ENCODE measurements at regions not wholly inside any gene's neighbourhood (a gene's known extent, or its start where the extent isn't known, plus 50 kb on each side); places are given as distances from the start of the nearest gene placed in this dataset.
"Not testable (repeated sequence)": the region's sequence is repeated elsewhere in the genome, so short reads cannot be mapped to it uniquely, and the experiment has no call there.

GRCh38 chr20:48524582-48524981 lies 303.2 kb downstream of the PREX1 start:
- no peak for TF ChIP-seq CTCF (IDR thresholded peaks at IDR 0.05; ENCODE audit: borderline replicate concordance)
- H3K9me3 ChIP-seq (replicated peaks) = no peaks in the 10 kb centered on the region
- no peaks in the 10 kb centered on the region for H3K4me1 ChIP-seq
- H3K36me3 ChIP-seq = no peaks in the 10 kb centered on the region
- H3K4me3 ChIP-seq = no peak overlapping the region
- H3K27me3 ChIP-seq (ENCODE audit: low read depth) = peaks cover 41% of the 10 kb centered on the region
- no peak for DNase-seq
- intact Hi-C loops (cut with micrococcal nuclease) = no loop called here
- no peak overlapping the region for H3K27ac ChIP-seq (replicated peaks)

- Histone ChIP-seq H3K36me3 (no peaks in the 10 kb centered on the region), H3K9me3 (replicated peaks) (no peaks in the 10 kb centered on the region), H3K27me3 (ENCODE audit: low read depth) (peaks cover 39% of the 10 kb centered on the region), H3K27ac (replicated peaks) (no peak overlapping the region), H3K4me1 (no peaks in the 10 kb centered on the region), H3K4me3 (no peak overlapping the region)
- no peak for DNase-seq
- TF ChIP-seq CTCF (IDR thresholded peaks at IDR 0.05; ENCODE audit: borderline replicate concordance) = no peak
- intact Hi-C loops (cut with micrococcal nuclease) = no loop called here
Observed at GRCh38 chr20:48523191-48523995, 304.4 kb downstream of the PREX1 start.

- Histone ChIP-seq H3K9me3 (replicated peaks) (no peaks in the 10 kb centered on the region), H3K27me3 (ENCODE audit: low read depth) (peaks cover 16% of the 10 kb centered on the region), H3K4me3 (no peak overlapping the region), H3K36me3 (no peaks in the 10 kb centered on the region), H3K4me1 (no peaks in the 10 kb centered on the region), H3K27ac (replicated peaks) (no peak overlapping the region)
- no peak for DNase-seq
- TF ChIP-seq CTCF (IDR thresholded peaks at IDR 0.05; ENCODE audit: borderline replicate concordance) = no peak
- intact Hi-C loops (cut with micrococcal nuclease) = no loop called here
Observed at GRCh38 chr20:48521121-48521520, 306.7 kb downstream of the PREX1 start.

GRCh38 chr20:48516196-48516595 lies 311.6 kb downstream of the PREX1 start:
- H3K27me3 ChIP-seq (ENCODE audit: low read depth); H3K27ac ChIP-seq (replicated peaks); H3K36me3 ChIP-seq; H3K4me1 ChIP-seq; H3K4me3 ChIP-seq; H3K9me3 ChIP-seq (replicated peaks); DNase-seq; intact Hi-C loops (cut with micrococcal nuclease): not testable (repeated sequence)

GRCh38 chr20:48514577-48514976 lies 313.2 kb downstream of the PREX1 start:
- H3K4me3 ChIP-seq; H3K9me3 ChIP-seq (replicated peaks); H3K27ac ChIP-seq (replicated peaks); DNase-seq; H3K4me1 ChIP-seq; intact Hi-C loops (cut with micrococcal nuclease); H3K36me3 ChIP-seq; H3K27me3 ChIP-seq (ENCODE audit: low read depth): not testable (repeated sequence)

- H3K27me3 ChIP-seq (ENCODE audit: low read depth); intact Hi-C loops (cut with micrococcal nuclease); H3K4me3 ChIP-seq; H3K4me1 ChIP-seq; H3K36me3 ChIP-seq; H3K9me3 ChIP-seq (replicated peaks); H3K27ac ChIP-seq (replicated peaks); DNase-seq: not testable (repeated sequence)
Observed at GRCh38 chr20:48512539-48512938, 315.3 kb downstream of the PREX1 start.

GRCh38 chr20:48505066-48505465 lies 322.7 kb downstream of the PREX1 start:
- DNase-seq; H3K27ac ChIP-seq (replicated peaks); H3K4me1 ChIP-seq; H3K4me3 ChIP-seq; intact Hi-C loops (cut with micrococcal nuclease); H3K27me3 ChIP-seq (ENCODE audit: low read depth); H3K36me3 ChIP-seq; H3K9me3 ChIP-seq (replicated peaks): not testable (repeated sequence)
